Left lung (tissue), 4 donors: ENCODE measurements at regions not wholly inside any gene's neighbourhood (a gene's known extent, or its start where the extent isn't known, plus 50 kb on each side); places are given as distances from the start of the nearest gene placed in this dataset.
A peak's percentile ranks its signal among the peaks of the same experiment; 100 is the strongest.

ENCODE experiments used
- ATAC-seq: fragments of 200-7000 bp; cut with Tn5 transposase; one replicate; pipeline ENCODE4 v1.9.1; 2020; ENCODE audit warnings: moderate library complexity
- DNase-seq, 4 donors: peaks; one replicate each; pipeline ENCODE4 v3.0.0-alpha.2; 2013 to 2020
- H3K27ac ChIP-seq, 2 donors: fragments of 200-600 bp; sonication (generic) in 1 of 2; one replicate each; pipeline versions ENCODE4 v1.5.0 to v1.8.0; 2020 to 2021
- H3K27me3 ChIP-seq, 2 donors: fragments of 200-600 bp; sonication (generic) in 1 of 2; one replicate each; pipeline versions ENCODE4 v1.5.0 to v1.8.0; 2020 to 2021
- H3K36me3 ChIP-seq, 2 donors: fragments of 200-600 bp; sonication (generic) in 1 of 2; one replicate each; pipeline versions ENCODE4 v1.5.0 to v1.8.0; 2020 to 2021
- H3K4me1 ChIP-seq, 2 donors: fragments of 200-600 bp; one replicate each; pipeline ENCODE4 v1.8.0; 2021
- H3K4me3 ChIP-seq, 2 donors: fragments of 200-600 bp; sonication (generic) in 1 of 2; one replicate each; pipeline versions ENCODE4 v1.5.0 to v1.8.0; 2020 to 2021; ENCODE audit warnings: mild to moderate bottlenecking in 1 of 2
- H3K9me3 ChIP-seq, 2 donors: fragments of 200-600 bp; sonication (generic) in 1 of 2; one replicate each; pipeline versions ENCODE4 v1.5.0 to v1.8.0; 2020 to 2021
- intact Hi-C, 2 donors: fragments of 100-400 bp; cut with DNase I; formaldehyde crosslinking; loops; one replicate each; pipeline versions ENCODE4 v1.11.2 to v1.14.2; 2022
- TF ChIP-seq, protein P1 (sequence below), 2 donors: fragments of 200-600 bp; sonication (generic) in 1 of 2; IDR thresholded peaks; one replicate each; pipeline versions ENCODE4 v1.5.0 to v1.8.0; 2021; ENCODE audit warnings: antibody characterized with exemption in 2 of 2
- donor health status: DM: no; HTN: yes; CAD: no.
- donor health status: DM: no; HTN: no; CAD: no.

- Histone ChIP-seq H3K4me3 (no peak overlapping the region), H3K27me3 (no peaks in the 10 kb centered on the region), H3K36me3 (no peaks in the 10 kb centered on the region), H3K27ac (no peak overlapping the region), H3K9me3 (no peaks in the 10 kb centered on the region), H3K4me1 (no peaks in the 10 kb centered on the region)
- ATAC-seq (peak; percentile 68), DNase-seq (peak in 2 of 4 donors; percentile 34 to 49)
- intact Hi-C loops: no loop called here
- TF ChIP-seq, protein P1, sequence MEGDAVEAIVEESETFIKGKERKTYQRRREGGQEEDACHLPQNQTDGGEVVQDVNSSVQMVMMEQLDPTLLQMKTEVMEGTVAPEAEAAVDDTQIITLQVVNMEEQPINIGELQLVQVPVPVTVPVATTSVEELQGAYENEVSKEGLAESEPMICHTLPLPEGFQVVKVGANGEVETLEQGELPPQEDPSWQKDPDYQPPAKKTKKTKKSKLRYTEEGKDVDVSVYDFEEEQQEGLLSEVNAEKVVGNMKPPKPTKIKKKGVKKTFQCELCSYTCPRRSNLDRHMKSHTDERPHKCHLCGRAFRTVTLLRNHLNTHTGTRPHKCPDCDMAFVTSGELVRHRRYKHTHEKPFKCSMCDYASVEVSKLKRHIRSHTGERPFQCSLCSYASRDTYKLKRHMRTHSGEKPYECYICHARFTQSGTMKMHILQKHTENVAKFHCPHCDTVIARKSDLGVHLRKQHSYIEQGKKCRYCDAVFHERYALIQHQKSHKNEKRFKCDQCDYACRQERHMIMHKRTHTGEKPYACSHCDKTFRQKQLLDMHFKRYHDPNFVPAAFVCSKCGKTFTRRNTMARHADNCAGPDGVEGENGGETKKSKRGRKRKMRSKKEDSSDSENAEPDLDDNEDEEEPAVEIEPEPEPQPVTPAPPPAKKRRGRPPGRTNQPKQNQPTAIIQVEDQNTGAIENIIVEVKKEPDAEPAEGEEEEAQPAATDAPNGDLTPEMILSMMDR (IDR thresholded peaks at IDR 0.05): peak; percentile 67 to 79
These were observed 214.5 kb upstream of the TACR3 start for GRCh38 chr4:103934178-103934789.

DNA sequence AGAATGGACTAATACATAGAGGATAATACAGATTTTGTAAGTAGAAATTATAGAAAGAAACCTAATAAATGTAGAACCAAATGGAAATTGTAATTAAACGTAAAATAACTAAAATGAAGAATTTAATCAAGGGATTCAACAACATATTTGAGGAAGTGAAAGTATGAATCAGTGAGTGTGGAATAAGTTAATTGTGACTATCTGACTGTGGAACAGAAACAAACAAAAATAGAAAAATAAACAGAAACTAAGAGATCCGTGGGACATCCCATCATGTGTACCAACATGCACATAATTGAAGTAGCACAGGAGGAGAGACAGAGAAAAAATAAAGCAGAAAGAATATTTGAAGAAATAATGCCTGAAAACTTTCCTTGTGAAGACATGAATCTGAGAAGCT is 208.6 kb upstream of the TACR3 start:
- H3K36me3 ChIP-seq: no peaks in the 10 kb centered on the region
- DNase-seq (no peak), ATAC-seq (no peak)
- TF ChIP-seq, protein P1 (IDR thresholded peaks at IDR 0.05): no peak
- H3K9me3 ChIP-seq: no peaks in the 10 kb centered on the region
- intact Hi-C loops: no loop called here
- no peaks in the 10 kb centered on the region for H3K4me1 ChIP-seq
- H3K27me3 ChIP-seq: no peaks in the 10 kb centered on the region
- H3K4me3 ChIP-seq: no peak overlapping the region
- H3K27ac ChIP-seq: no peak overlapping the region

GRCh38 chr4:103923551-103923950 is 203.8 kb upstream of the TACR3 start:
- Histone ChIP-seq H3K4me3 (no peak overlapping the region), H3K27me3 (no peaks in the 10 kb centered on the region), H3K27ac (no peak overlapping the region), H3K36me3 (no peaks in the 10 kb centered on the region), H3K4me1 (no peaks in the 10 kb centered on the region), H3K9me3 (no peaks in the 10 kb centered on the region)
- TF ChIP-seq, protein P1 (IDR thresholded peaks at IDR 0.05): no peak
- DNase-seq (no peak), ATAC-seq (no peak)
- intact Hi-C loops: no loop called here

GRCh38 chr4:103918214-103918613 is 198.4 kb upstream of the TACR3 start:
- no peaks in the 10 kb centered on the region for H3K9me3 ChIP-seq
- H3K36me3 ChIP-seq: no peaks in the 10 kb centered on the region
- H3K4me3 ChIP-seq: no peak overlapping the region
- intact Hi-C loops: no loop called here
- no peak for DNase-seq
- H3K27ac ChIP-seq: no peak overlapping the region
- no peaks in the 10 kb centered on the region for H3K4me1 ChIP-seq
- H3K27me3 ChIP-seq: no peaks in the 10 kb centered on the region
- TF ChIP-seq, protein P1 (IDR thresholded peaks at IDR 0.05): no peak
- no peak for ATAC-seq

DNA sequence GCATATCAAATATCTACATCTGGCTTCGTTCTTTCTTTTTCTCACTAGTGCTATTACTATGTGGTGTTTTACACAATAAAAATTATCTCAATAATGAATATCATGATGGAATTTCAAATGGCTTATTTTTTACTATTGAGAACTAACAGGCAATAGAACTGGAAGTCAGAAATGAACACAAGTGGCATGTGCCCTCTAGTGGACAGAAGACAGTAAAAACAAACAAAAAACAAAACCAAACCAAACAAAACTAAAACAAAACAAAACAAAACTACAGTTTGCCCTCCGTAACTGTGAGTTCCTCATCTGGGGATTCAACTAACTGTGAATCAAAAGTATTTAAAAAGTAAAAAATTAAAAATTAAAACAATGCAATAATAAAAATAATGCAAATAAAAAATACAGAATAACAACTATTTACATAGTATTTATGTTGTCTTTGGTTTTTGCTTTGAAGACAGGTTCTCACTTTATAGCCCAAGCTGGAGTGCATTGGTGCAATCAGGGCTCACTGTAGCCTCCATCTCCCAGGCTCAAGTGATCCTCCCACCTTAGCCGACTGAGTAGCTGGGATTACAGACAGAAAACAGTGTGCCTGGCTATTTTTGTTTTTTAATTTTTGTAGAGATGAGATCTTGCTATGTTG is 195.6 kb upstream of the TACR3 start:
- DNase-seq: peak in 2 of 4 donors; percentile 7 to 24
- no peak for ATAC-seq
- intact Hi-C loops: no loop called here
- H3K9me3 ChIP-seq: no peaks in the 10 kb centered on the region
- H3K27me3 ChIP-seq: no peaks in the 10 kb centered on the region
- no peak overlapping the region for H3K4me3 ChIP-seq
- H3K27ac ChIP-seq: no peak overlapping the region
- no peaks in the 10 kb centered on the region for H3K36me3 ChIP-seq
- H3K4me1 ChIP-seq: no peaks in the 10 kb centered on the region
- TF ChIP-seq, protein P1 (IDR thresholded peaks at IDR 0.05): peak in 1 of 2 donors; percentile 36
